Tibial artery (tissue), 4 donors: ENCODE measurements at regions not wholly inside any gene's neighbourhood (a gene's known extent, or its start where the extent isn't known, plus 50 kb on each side); places are given as distances from the start of the nearest gene placed in this dataset.

Experiments
- DNase-seq, 2 donors: peaks; one replicate each; pipeline ENCODE4 v3.0.0-alpha.2; 2019
- H3K27ac ChIP-seq, 2 donors: fragments of 200-600 bp; sonication (generic) in 1 of 2; 1 replicate in 1 of 2; 2 replicates in 1 of 2; pipeline ENCODE4 v1.5.1; 2018 to 2019; ENCODE audit warnings: mild to moderate bottlenecking in 1 of 2
- H3K27me3 ChIP-seq, 2 donors: fragments of 200-600 bp; sonication (generic) in 1 of 2; one replicate each; pipeline versions ENCODE4 v1.5.1 to v1.6.0; 2016 to 2019
- H3K36me3 ChIP-seq, 3 donors: fragments of 200-600 bp; sonication (generic) in 2 of 3; one replicate each; pipeline ENCODE4 v1.5.1; 2016 to 2019; ENCODE audit warnings: mild to moderate bottlenecking in 2 of 3
- H3K4me1 ChIP-seq, 4 donors: fragments of 200-600 bp; sonication (generic) in 2 of 4; 1 replicate in 3 of 4; 2 replicates in 1 of 4; pipeline ENCODE4 v1.5.1; 2016 to 2019
- H3K4me3 ChIP-seq, 2 donors: fragments of 200-600 bp; sonication (generic) in 1 of 2; 1 replicate in 1 of 2; 2 replicates in 1 of 2; pipeline ENCODE4 v1.5.1; 2018 to 2019; ENCODE audit warnings: mild to moderate bottlenecking in 2 of 2
- H3K9me3 ChIP-seq, 3 donors: fragments of 200-600 bp; sonication (generic) in 1 of 3; one replicate each; pipeline ENCODE4 v1.5.1; 2016 to 2019
- CTCF ChIP-seq, 2 experiments: fragments of 200-600 bp in 1 of 2; fragments of 450-650 bp in 1 of 2; IDR thresholded peaks; one replicate each; pipeline ENCODE4 v1.5.1; 2017 to 2019; ENCODE audit warnings: antibody characterized with exemption in 2 of 2, mild to moderate bottlenecking in 1 of 2, moderate library complexity in 1 of 2
- intact Hi-C: fragments of 100-400 bp; cut with DNase I; formaldehyde crosslinking; loops from one replicate; pipeline ENCODE4 v1.15.0; 2023; ENCODE audit warnings: low total_unique reads

GRCh38 chr4:89397441-89397840, 89.8 kb upstream of the GPRIN3 start:
- H3K36me3 ChIP-seq: no peaks in the 10 kb centered on the region
- H3K27ac ChIP-seq: no peak overlapping the region
- intact Hi-C loops: no loop called here
- no peaks in the 10 kb centered on the region for H3K27me3 ChIP-seq
- H3K4me3 ChIP-seq: no peak overlapping the region
- H3K4me1 ChIP-seq: no peaks in the 10 kb centered on the region
- TF ChIP-seq CTCF (IDR thresholded peaks at IDR 0.05): no peak
- no peaks in the 10 kb centered on the region for H3K9me3 ChIP-seq
- DNase-seq: no peak

GRCh38 chr4:89382439-89382838, 74.8 kb upstream of the GPRIN3 start:
- H3K36me3 ChIP-seq: no peaks in the 10 kb centered on the region
- no peak for TF ChIP-seq CTCF (IDR thresholded peaks at IDR 0.05)
- no peaks in the 10 kb centered on the region for H3K4me1 ChIP-seq
- intact Hi-C loops: no loop called here
- no peaks in the 10 kb centered on the region for H3K27me3 ChIP-seq
- no peaks in the 10 kb centered on the region for H3K9me3 ChIP-seq
- DNase-seq: no peak
- no peak overlapping the region for H3K27ac ChIP-seq
- no peak overlapping the region for H3K4me3 ChIP-seq

GRCh38 chr4:89380980-89381379, 73.4 kb upstream of the GPRIN3 start:
- no peak for TF ChIP-seq CTCF (IDR thresholded peaks at IDR 0.05)
- Histone ChIP-seq H3K9me3 (no peaks in the 10 kb centered on the region), H3K27me3 (no peaks in the 10 kb centered on the region), H3K4me3 (no peak overlapping the region), H3K36me3 (no peaks in the 10 kb centered on the region), H3K27ac (no peak overlapping the region), H3K4me1 (no peaks in the 10 kb centered on the region)
- intact Hi-C loops: no loop called here
- no peak for DNase-seq

GRCh38 chr4:89379511-89380044, 72.0 kb upstream of the GPRIN3 start:
- H3K4me3 ChIP-seq: no peak overlapping the region
- intact Hi-C loops: no loop called here
- no peak for TF ChIP-seq CTCF (IDR thresholded peaks at IDR 0.05)
- no peak overlapping the region for H3K27ac ChIP-seq
- H3K36me3 ChIP-seq: no peaks in the 10 kb centered on the region
- DNase-seq: no peak
- no peaks in the 10 kb centered on the region for H3K9me3 ChIP-seq
- no peaks in the 10 kb centered on the region for H3K27me3 ChIP-seq
- no peaks in the 10 kb centered on the region for H3K4me1 ChIP-seq

DNA sequence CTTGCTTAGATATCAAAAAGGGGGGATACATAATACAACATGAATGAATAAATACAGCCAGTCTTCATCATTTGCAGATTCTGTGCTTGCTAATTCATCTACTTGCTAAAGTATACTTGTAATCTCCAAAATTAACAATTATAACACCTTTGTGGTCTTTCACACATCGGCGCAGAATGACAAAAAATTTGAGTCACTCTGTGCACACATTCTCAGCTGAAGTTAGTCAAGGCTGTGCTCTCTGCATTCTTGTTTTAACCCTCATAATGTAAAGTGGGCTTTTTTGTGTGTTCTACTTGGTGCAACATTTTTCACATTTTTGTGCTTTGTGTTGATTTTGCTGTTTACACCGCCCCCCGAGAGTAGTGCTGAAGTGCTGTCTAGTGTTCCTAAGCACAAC, 65.8 kb upstream of the GPRIN3 start:
- intact Hi-C loops: no loop called here
- no peak for TF ChIP-seq CTCF (IDR thresholded peaks at IDR 0.05)
- no peak for DNase-seq
- H3K9me3 ChIP-seq: no peaks in the 10 kb centered on the region
- H3K4me1 ChIP-seq: no peaks in the 10 kb centered on the region
- no peaks in the 10 kb centered on the region for H3K36me3 ChIP-seq
- no peak overlapping the region for H3K4me3 ChIP-seq
- no peak overlapping the region for H3K27ac ChIP-seq
- no peaks in the 10 kb centered on the region for H3K27me3 ChIP-seq

GRCh38 chr4:89371614-89372013, 64.0 kb upstream of the GPRIN3 start:
- no peak for DNase-seq
- TF ChIP-seq CTCF (IDR thresholded peaks at IDR 0.05): no peak
- H3K4me3 ChIP-seq: no peak overlapping the region
- intact Hi-C loops: no loop called here
- no peaks in the 10 kb centered on the region for H3K27me3 ChIP-seq
- no peaks in the 10 kb centered on the region for H3K9me3 ChIP-seq
- no peak overlapping the region for H3K27ac ChIP-seq
- H3K4me1 ChIP-seq: no peaks in the 10 kb centered on the region
- no peaks in the 10 kb centered on the region for H3K36me3 ChIP-seq
